HG03521 (cell line): ENCODE measurements at regions not wholly inside any gene's neighbourhood (a gene's known extent, or its start where the extent isn't known, plus 50 kb on each side); places are given as distances from the start of the nearest gene placed in this dataset.
"Not testable (repeated sequence)": the region's sequence is repeated elsewhere in the genome, so short reads cannot be mapped to it uniquely, and the experiment has no call there.

Experiments used
- ATAC-seq: cut with Tn5 transposase; IDR thresholded peaks from one replicate; pipeline ENCODE4 v1.9.1; 2021; ENCODE audit warnings: mild to moderate bottlenecking, moderate library complexity; ENCODE audit not compliant: unreplicated experiment

- ATAC-seq, result no peak
These were observed 137.3 kb upstream of the FAM78B start for GRCh38 chr1:166304131-166304530.

DNA sequence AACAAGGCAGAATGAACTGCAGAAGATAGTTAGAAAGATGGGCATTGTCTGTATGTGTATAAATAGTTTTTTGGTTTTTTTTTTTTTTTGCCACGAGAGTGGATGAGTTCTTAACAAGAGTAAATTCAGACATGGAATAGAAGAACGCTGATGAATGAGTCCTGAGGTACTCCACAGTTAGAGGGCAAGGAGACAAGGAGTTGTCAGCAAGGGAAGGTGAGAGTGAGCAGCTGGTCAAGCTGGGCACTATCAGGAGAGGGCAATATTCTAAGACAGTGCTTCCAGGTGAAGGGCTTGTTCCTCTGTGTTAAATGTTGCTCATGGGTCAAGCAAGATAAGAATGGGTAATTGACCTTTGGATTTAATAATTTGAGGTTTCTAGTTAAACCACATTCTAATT lies 138.6 kb upstream of the FAM78B start:
- ATAC-seq, result no peak

DNA sequence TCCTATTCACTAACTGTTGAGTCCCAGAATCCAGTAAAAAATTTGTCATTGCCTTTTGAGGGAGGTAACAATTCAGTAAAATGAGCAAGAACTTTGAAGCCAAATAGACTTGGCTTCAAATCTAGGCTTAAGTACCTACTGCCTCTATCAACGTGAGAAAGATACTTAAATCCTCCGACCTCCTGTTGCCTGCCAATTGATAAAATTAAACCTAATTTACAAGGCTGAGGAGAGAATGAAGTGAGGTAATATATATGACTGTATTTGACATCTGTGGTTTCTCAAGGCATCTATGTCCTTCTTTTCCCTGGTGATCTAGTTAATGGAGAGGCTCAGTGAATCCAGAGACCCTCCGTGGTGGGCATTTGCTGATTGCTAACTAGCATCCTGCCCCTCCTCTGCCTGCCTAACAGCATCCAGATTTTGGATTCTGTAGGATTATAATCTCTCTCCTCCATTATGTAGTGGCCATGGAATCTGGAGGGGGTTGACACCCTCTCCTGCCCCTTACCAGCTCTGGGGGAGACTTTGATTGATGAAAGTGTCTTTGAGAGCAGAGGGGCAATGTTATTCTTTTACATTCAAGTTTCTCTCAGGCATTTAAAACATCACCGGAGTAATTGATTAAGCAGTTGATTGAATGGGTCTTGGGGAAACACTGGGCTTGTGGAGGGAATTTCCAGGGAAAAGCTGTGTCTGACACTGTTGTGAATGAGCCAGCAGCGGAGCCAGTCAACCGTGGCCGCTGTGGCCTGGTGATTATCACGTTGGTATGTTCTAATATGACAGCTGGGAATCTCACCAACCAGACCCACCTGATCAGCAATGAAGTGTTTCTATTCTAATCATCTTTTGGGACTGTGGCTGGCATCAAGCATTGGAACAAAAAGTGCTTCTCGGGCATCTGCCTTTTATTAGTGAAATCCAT lies 140.7 kb upstream of the FAM78B start:
- no peak for ATAC-seq

DNA sequence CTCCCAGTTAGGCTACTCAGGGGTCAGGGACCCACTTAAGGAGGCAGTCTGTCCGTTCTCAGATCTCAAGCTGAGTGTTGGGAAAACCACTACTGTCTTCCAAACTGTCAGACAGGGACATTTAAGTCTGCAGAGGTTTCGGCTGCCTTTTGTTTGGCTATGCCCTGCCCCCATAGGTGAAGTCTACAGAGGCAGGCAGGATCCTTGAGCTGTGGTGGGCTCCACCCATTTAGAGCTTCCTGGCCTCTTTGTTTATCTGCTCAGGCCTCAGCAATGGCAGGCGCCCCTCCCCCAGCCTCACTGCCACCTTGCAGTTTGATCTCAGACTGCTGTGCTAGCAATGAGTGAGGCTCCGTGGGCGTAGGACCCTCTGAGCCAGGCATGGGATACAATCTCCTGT lies 149.5 kb upstream of the FAM78B start:
- not testable (repeated sequence) for ATAC-seq

DNA sequence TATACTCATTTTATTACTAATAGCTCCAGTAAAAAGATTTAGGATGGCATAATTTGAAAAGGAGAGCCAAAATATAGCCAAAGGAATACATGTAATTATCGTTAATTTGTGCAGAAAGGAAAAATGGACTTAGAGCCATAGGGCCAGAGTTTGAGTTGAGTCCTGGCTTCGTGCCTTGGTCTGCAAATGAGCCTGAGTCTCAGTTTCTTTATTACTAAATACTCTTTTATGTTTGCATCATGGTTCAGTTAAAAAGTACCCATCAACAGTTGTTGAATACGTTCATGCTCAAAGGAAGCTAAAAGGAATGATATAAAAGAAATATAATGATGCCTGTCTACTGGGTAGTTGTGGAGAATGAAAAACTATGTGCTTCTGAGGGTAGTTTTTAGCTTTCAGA lies 155.7 kb upstream of the FAM78B start:
- no peak for ATAC-seq

DNA sequence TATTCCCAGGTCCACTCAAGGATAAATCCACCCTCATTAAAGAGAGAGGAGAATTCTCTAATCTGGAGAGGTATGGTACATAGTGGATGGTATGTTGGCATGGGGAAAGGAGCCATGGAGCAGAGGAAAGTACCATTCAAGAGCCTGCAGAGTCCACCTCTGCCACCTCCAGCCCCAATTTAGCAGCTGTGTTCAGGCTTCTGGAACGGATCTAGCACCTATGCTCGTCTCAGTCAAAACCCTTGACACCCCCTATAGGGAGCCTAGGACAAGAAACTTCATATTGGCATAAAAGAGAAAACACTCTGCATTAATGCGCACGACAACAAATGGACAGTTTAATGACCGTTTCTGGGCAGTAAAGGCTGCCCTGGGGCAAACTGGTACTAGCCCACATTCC lies 161.1 kb upstream of the FAM78B start:
- ATAC-seq, result no peak

- no peak for ATAC-seq
These were observed 162.2 kb upstream of the FAM78B start for GRCh38 chr1:166328956-166329355.

GRCh38 chr1:166330096-166330495 lies 163.3 kb upstream of the FAM78B start:
- ATAC-seq, result no peak

- no peak for ATAC-seq
These were observed 171.3 kb upstream of the FAM78B start for GRCh38 chr1:166338105-166338504.

GRCh38 chr1:166340709-166341108 lies 173.9 kb upstream of the FAM78B start:
- no peak for ATAC-seq

- ATAC-seq, result no peak
These were observed 176.5 kb upstream of the FAM78B start for GRCh38 chr1:166343276-166343675.

DNA sequence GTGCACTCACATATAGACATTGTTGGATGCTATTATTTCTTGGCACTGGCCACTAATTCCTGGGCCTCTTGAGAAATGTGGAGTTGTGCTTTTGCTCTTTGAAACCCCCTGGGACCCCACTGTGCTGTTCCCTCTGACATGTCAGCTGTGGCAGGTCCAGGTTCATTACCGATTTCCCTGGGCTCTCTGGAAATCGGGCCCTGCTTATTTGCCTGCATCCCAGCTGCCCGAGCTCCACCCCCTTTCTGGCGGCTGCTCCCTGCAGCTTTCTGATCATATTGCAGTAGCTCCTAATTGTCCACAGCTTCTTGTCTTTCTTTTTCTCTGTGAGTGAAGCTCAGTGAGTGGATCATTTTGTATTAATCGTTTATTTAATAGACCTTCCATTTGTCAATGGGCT lies 183.7 kb upstream of the FAM78B start:
- no peak for ATAC-seq

- ATAC-seq, result no peak
These were observed 184.9 kb upstream of the FAM78B start for GRCh38 chr1:166351676-166352075.

GRCh38 chr1:166353213-166353612 lies 186.4 kb upstream of the FAM78B start:
- ATAC-seq, result no peak

DNA sequence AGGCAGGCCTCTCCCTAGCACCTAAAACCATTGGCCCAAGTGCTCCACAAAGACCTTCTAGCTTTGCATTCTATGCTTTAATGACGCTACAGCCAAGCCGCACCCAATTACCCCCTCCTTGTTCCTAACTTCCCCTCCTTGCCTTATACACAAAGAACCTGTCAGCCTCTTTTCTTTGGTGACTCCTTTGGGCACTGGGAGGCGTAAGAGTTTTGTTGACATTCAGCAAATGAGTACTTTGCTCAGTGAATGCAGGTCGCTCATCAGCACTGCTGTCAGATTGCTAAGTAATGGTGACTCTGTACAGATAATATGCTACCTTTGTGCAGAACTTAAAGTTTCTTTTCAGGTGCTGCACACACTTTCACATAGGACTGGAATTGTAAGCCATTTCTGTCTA lies 187.6 kb upstream of the FAM78B start:
- no peak for ATAC-seq

- no peak for ATAC-seq
These were observed 198.3 kb upstream of the FAM78B start for GRCh38 chr1:166365081-166365480.

DNA sequence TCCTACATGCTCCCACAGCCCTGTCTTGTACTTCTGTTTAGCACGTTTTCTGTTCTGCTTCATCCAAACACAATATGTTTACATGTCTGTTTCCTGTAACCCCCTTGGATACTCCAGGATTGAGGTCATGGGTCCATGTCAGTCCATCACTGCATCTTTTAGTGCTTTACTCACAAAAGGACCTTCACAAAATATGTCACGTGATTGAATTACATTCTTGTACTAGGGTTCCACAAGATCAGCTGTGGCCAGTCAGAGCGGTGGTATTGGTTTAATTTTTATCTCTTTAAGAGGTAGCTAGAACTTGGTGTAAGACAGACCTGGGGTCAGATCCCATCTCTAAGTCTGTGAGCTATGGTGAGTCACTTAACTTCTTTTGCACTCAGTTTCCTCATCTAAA lies 201.2 kb upstream of the FAM78B start:
- ATAC-seq, result no peak

GRCh38 chr1:166377896-166378295 lies 211.1 kb upstream of the FAM78B start:
- ATAC-seq, result no peak

- no peak for ATAC-seq
These were observed 212.0 kb upstream of the FAM78B start for GRCh38 chr1:166378805-166379204.

- ATAC-seq, result no peak
These were observed 212.6 kb upstream of the FAM78B start for GRCh38 chr1:166379447-166379846.

- no peak for ATAC-seq
These were observed 216.3 kb upstream of the FAM78B start for GRCh38 chr1:166383137-166383536.

DNA sequence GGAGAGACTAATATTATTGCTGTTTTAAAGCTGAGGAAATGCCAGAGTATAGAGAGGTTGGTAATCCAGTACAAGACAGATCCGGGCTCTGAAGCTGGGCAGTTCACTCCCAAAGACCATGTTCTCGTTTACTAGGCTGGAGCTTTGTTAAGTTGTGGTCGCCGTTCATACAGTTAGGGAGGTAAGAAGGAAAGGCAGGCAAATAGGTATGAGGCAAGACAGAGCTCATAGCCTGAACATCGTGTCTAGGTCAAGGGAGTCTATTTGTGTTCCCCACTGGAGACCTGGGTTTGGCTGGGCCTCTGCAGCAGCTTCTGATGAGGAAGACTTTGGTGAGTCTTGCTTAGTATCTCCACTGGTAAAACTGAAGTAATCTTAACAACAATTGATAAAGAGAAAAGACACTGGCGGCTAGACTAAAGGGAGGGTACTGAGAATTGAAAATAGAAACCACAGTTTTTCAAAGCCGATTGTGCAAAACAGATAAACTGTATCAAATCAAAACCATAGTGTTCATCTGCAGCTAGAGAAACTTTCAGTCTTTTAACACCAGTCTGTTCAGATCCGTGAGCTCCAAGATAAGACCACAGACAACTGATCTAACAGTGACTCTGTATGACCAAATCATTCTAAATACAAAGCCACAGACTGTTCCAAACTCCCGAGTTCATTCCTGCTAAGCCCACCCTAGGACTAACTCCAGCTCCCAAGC lies 217.0 kb upstream of the FAM78B start:
- no peak for ATAC-seq
